DMS 273 (cell line): ENCODE measurements at regions not wholly inside any gene's neighbourhood (a gene's known extent, or its start where the extent isn't known, plus 50 kb on each side); places are given as distances from the start of the nearest gene placed in this dataset.
A peak's percentile ranks its signal among the peaks of the same experiment; 100 is the strongest.

Experiments
- DNase-seq: peaks from one replicate; lab custom pipeline; 2025; ENCODE audit not compliant: unreplicated experiment; lab: John Stamatoyannopoulos, UW

- DNase-seq: no peak
These were observed 660.9 kb upstream of the LMO3 start for GRCh38 chr12:17266856-17267255.

- no peak for DNase-seq
These were observed 658.6 kb upstream of the LMO3 start for GRCh38 chr12:17264603-17265002.

- DNase-seq: no peak
These were observed 633.9 kb upstream of the LMO3 start for GRCh38 chr12:17239874-17240273.

- DNase-seq: no peak
These were observed 630.0 kb upstream of the LMO3 start for GRCh38 chr12:17235996-17236395.

GRCh38 chr12:17215759-17216570 is 610.0 kb upstream of the LMO3 start:
- DNase-seq: peak; percentile 0

- no peak for DNase-seq
These were observed 609.0 kb upstream of the LMO3 start for GRCh38 chr12:17214929-17215328.

GRCh38 chr12:17206553-17206952 is 600.6 kb upstream of the LMO3 start:
- DNase-seq: no peak

GRCh38 chr12:17204289-17205054 is 598.5 kb upstream of the LMO3 start:
- no peak for DNase-seq

GRCh38 chr12:17203497-17203896 is 597.5 kb upstream of the LMO3 start:
- DNase-seq: no peak

- DNase-seq: no peak
These were observed 592.0 kb upstream of the LMO3 start for GRCh38 chr12:17197971-17198370.

- no peak for DNase-seq
These were observed 586.8 kb upstream of the LMO3 start for GRCh38 chr12:17192721-17193120.

GRCh38 chr12:17169726-17170471 is 563.9 kb upstream of the LMO3 start:
- no peak for DNase-seq

- DNase-seq: no peak
These were observed 553.7 kb upstream of the LMO3 start for GRCh38 chr12:17159506-17160300.

GRCh38 chr12:17158201-17158600 is 552.2 kb upstream of the LMO3 start:
- DNase-seq: no peak

GRCh38 chr12:17151917-17152316 is 546.0 kb upstream of the LMO3 start:
- DNase-seq: no peak

GRCh38 chr12:17148706-17149105 is 542.7 kb upstream of the LMO3 start:
- no peak for DNase-seq

- no peak for DNase-seq
These were observed 536.9 kb upstream of the LMO3 start for GRCh38 chr12:17142856-17143255.

GRCh38 chr12:17139931-17140330 is 534.0 kb upstream of the LMO3 start:
- DNase-seq: no peak

GRCh38 chr12:17137396-17137795 is 531.4 kb upstream of the LMO3 start:
- no peak for DNase-seq

GRCh38 chr12:17134315-17134714 is 528.4 kb upstream of the LMO3 start:
- DNase-seq: no peak

- no peak for DNase-seq
These were observed 526.4 kb upstream of the LMO3 start for GRCh38 chr12:17132336-17132735.
